ENCODE measurements at regions not wholly inside any gene's neighbourhood (a gene's known extent, or its start where the extent isn't known, plus 50 kb on each side); places are given as distances from the start of the nearest gene placed in this dataset.
"Not testable (repeated sequence)": the region's sequence is repeated elsewhere in the genome, so short reads cannot be mapped to it uniquely, and the experiment has no call there.

GRCh38 chr2:59196491-59196890, 955.4 kb upstream of the FANCL start:
- no peak for DNase-seq

GRCh38 chr2:59195851-59196250, 954.7 kb upstream of the FANCL start:
- DNase-seq: no peak

- no peak for DNase-seq
Observed at GRCh38 chr2:59191781-59192180, 950.7 kb upstream of the FANCL start.

GRCh38 chr2:59190518-59190917, 949.4 kb upstream of the FANCL start:
- no peak for DNase-seq

GRCh38 chr2:59184276-59185020, 943.3 kb upstream of the FANCL start:
- no peak for DNase-seq

- DNase-seq: no peak
Observed at GRCh38 chr2:59183070-59183469, 941.9 kb upstream of the FANCL start.

GRCh38 chr2:59182249-59182648, 941.1 kb upstream of the FANCL start:
- peak; percentile 3 for DNase-seq

- DNase-seq: no peak
Observed at GRCh38 chr2:59181347-59181746, 940.2 kb upstream of the FANCL start.

- DNase-seq: no peak
Observed at GRCh38 chr2:59180621-59181020, 939.5 kb upstream of the FANCL start.

GRCh38 chr2:59180111-59180510, 939.0 kb upstream of the FANCL start:
- no peak for DNase-seq

- no peak for DNase-seq
Observed at GRCh38 chr2:59177748-59178147, 936.6 kb upstream of the FANCL start.

GRCh38 chr2:59176737-59177136, 935.6 kb upstream of the FANCL start:
- DNase-seq: no peak

- DNase-seq: no peak
Observed at GRCh38 chr2:59174536-59175243, 933.6 kb upstream of the FANCL start.

GRCh38 chr2:59173325-59173724, 932.2 kb upstream of the FANCL start:
- no peak for DNase-seq

GRCh38 chr2:59171019-59171418, 929.9 kb upstream of the FANCL start:
- no peak for DNase-seq

- DNase-seq: no peak
Observed at GRCh38 chr2:59168766-59169165, 927.6 kb upstream of the FANCL start.

GRCh38 chr2:59167514-59167913, 926.4 kb upstream of the FANCL start:
- no peak for DNase-seq

GRCh38 chr2:59157908-59158307, 916.8 kb upstream of the FANCL start:
- DNase-seq: not testable (repeated sequence)

GRCh38 chr2:59151805-59152204, 910.7 kb upstream of the FANCL start:
- no peak for DNase-seq

- no peak for DNase-seq
Observed at GRCh38 chr2:59150217-59150849, 909.2 kb upstream of the FANCL start.

GRCh38 chr2:59149271-59149670, 908.1 kb upstream of the FANCL start:
- no peak for DNase-seq

- DNase-seq: no peak
Observed at GRCh38 chr2:59112258-59112657, 871.1 kb upstream of the FANCL start.

GRCh38 chr2:59096973-59097372, 855.8 kb upstream of the FANCL start:
- DNase-seq: no peak

- no peak for DNase-seq
Observed at GRCh38 chr2:59093571-59093970, 852.4 kb upstream of the FANCL start.
